ENCODE measurements at regions not wholly inside any gene's neighbourhood (a gene's known extent, or its start where the extent isn't known, plus 50 kb on each side); places are given as distances from the start of the nearest gene placed in this dataset.

GRCh38 chr4:152269448-152270191 is 266.3 kb downstream of the FBXW7 start:
- DNase-seq = no peak

DNA sequence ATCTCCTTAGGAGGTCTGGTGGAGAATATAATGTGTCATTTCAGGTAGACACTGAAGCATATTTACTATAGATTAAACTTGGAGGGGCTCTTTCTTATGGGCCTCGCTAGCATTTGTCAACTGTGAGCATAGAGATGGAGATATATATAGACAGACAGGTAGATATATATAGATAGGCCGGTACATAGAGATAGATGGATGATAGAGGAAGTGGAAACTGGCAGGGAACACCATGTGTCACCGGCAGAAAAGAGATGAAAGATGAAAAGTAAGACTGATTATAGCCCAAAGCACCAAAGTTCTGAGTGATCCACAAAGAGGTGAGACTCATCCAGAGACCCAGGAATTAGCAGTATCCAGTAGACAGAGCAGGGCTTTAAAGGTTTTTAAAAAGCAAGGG is 268.1 kb downstream of the FBXW7 start:
- DNase-seq = no peak

- no peak for DNase-seq
Observed at GRCh38 chr4:152266831-152267480, 268.9 kb downstream of the FBXW7 start.

DNA sequence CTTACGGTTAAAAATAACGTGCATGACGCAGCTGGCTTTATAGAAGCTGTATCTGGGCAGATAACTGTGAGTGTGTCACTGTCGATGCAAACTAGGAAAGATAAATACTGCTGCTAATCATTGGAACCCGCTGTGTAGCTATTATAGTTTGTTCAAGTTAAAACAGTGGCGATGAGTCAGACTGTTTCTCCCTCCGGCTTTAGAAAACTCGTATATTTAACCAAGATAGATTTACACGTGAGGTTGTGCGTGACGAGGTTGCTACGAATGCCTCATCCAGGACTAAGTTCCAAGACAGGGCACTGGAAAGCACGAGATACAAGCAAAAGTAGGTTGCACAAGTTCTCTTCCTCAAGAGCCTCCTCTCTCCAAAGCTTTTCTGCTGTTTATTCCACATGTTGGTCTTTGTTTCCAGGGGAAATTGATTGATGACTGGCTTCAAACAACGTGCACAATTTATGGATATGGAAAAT is 270.7 kb downstream of the FBXW7 start:
- DNase-seq = no peak

DNA sequence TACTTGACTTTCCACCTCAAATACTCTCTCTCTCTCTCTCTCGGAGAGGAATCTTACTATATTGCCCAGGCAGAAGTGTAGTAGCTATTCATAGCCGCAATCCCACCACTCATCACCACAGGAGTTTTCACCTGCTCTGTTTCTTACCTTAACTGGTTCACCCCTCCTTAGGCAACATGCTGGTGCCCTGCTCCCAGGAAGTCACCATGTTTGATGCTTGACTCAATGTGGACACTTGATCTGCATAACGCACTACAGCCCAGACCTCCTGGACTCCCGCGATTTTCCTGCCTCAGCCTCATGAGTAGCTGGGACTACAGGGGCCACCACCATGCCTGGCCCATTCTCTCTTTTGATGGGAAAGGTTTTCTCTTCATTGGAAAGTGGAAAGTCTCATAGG is 271.8 kb downstream of the FBXW7 start:
- no peak for DNase-seq

GRCh38 chr4:152259866-152260265 is 276.0 kb downstream of the FBXW7 start:
- no peak for DNase-seq

DNA sequence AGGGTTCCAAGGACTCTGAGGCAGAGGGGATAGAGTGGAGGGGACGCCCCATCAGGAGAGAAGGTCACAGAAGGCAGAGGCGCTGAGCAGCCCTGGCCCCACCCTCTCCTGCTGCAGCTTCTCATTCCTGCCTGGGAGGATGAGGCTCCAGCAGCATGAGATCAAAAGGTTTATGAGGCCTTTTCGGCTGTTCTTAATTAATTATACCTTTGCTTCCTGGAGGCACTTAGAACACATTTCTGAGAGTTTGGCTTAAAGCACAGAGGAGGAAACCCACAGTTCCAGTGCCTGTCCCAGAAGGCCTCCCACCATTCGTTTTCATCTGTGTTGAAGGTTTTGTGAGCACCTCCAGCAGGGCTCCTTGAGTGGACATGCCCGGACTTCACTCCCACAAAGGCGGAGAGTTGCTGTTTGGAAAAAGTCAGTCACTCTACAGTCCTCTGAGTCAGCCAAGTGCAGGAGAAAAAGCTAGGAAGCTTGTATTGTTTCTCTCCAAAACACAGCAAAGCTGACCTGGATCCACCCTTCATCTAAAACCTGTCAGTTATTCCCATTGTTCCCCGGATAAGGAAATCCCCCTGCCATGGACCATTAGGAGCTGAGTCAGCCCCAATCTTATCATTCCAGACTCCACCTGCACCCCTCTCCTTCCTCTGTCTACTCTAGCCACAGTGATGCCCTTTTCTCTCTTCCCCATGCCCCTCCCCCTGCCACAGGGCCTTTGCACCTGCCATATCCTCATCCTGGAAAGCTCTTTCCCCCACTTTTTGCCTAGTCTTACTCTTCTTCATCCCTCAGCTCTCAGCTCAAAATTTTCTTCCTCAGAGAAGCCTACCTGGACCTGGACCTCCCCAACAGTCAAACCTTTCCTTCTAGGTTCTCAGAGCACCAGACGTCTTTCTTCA is 276.8 kb downstream of the FBXW7 start:
- DNase-seq = no peak

- no peak for DNase-seq
Observed at GRCh38 chr4:152258391-152258790, 277.5 kb downstream of the FBXW7 start.

DNA sequence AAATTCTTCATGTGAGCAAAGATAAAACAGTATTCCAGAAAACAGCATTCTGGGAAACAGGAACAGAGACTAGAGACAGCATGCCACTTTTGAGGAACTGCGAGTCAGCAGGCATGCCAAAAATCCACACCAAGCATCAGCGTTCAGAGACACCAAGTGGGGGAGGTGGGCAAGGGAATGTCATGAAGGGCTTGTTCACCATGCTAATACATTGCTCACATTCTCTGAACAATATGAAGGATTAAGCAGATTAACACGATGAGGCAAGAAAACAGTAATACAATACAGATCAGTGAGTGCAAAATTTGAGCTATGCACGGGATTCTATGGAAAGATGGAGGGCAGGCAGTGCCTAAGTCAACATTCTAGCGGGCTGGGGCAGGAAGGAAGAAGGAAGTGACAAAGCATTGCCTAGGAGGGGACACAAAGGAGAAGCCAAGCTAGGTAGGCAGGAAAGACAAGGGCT is 278.3 kb downstream of the FBXW7 start:
- no peak for DNase-seq

- DNase-seq = no peak
Observed at GRCh38 chr4:152256996-152257395, 278.9 kb downstream of the FBXW7 start.

DNA sequence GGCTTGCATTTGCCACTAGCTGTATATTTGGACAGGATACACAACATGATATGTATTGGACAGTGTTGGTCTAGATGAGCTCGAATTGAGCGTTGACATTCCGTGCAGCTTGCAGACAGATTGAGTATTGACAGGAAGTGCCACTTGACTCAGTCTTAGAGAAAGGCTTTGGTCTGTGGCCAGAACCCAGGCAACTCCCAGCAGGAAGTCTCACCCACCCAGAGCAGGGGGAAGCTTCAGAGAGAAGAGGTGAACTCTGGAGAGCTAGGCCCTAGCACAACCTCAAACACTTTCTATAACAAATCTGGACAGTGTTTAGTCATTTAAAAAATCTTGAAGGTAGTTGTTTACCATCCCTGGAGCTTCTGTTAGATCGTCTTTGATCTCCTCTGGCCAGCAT is 280.5 kb downstream of the FBXW7 start:
- DNase-seq = peak; percentile 90

- DNase-seq = no peak
Observed at GRCh38 chr4:152248347-152248746, 287.5 kb downstream of the FBXW7 start.

DNA sequence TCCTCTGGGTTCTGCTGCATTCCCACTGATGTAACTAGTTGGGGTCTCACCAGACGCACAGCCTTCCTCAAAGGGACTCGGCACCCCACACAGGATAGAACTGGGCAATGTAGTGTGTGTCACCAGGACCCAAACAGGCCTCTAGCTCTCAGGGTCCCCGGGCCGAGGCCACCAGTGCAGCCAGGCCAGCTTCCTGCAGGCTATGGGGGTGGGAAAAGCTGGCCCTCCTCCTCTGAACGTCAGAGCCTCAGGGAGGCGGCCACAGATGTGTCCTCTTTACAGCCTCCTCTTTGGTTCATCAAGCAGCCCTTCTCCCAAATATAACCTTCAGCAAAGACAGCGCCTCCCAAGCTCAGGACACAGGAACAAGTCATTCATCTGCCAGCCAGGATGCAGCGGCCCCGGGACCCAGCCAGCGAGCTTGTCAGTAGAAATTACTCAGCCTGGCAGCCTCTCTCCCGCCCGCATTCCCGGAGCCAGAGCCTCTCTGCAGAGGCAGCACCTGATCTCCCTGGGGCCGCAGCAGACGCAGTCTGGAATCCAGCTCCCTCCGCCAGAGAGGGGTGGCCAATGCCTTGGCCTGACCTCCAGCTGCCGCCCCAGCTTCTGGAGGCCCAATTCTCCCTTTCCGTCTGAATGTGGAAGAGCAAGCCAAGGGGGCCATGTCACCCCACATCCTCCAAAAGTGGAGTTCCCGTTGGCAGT is 288.5 kb downstream of the FBXW7 start:
- no peak for DNase-seq

DNA sequence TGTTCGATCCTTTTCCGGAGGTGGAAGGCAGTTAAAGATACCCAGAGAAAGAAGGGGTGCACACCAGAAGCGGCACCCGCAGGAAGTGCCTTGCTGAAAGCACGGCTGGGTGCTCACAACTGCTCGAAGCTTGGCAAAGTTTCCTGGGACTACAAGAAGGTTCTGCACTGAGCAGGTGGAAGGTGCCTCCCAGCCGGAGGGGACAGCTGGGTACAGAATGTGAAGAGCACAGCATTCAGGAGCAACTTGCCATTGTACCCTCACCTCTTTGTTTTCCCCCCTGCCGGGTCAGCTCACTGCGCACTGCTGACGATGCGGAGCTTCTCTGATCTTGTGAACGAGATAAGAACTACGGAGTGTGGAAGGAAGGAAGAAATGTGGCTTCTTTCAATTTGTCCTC is 289.2 kb downstream of the FBXW7 start:
- DNase-seq = no peak

GRCh38 chr4:152245680-152246079 is 290.2 kb downstream of the FBXW7 start:
- no peak for DNase-seq

DNA sequence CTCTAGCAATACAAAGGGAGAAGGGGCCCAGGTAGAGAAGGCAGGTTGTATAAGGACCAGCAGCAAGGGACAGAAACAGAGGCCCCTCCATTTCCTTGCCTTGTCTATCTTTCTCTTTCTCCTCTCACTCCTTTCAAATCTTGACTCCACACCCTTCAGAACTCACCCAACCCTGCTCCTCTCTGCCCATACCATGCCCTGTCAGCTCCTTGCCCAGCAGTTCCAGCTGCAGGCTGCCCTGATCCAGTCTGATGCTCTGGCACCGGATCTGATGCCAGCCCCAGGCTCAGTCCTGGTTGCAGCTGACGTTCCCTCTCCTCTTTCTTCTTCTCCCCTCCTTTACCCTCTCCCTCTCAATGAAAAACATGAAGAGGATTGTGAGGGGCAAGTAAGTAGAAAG is 291.2 kb downstream of the FBXW7 start:
- no peak for DNase-seq

DNA sequence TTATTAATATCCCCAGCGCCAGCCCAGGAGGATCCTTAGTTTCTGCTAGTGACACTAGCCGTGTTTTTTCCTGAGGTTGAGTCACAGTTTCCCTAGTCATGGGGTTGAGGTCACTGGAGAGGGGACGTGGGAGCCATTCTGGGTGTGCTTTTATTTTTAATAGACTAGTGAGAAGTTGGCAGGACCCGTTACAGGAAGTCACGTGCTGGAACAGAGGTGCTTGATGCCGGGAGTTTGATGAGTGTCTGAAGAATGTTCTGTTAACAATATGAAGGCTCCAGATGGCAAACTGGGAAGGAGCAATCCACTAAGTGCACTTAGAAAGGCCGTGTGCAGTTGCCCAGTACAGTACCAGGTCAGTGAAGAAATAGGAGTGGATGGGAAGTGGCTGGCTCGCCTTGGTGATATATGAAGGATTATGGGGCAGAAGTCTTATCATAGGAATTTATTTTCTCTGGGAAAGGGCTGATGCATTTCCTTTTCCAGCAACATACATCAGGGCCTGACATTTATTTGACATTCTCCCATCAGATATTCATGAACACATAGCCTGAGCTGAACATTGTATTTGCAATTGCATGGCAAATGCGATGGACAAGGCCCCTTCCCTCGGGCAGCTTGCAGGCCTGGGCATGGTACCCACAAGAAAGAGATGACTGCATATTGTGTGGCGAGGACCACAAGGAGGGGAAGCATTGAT is 291.8 kb downstream of the FBXW7 start:
- no peak for DNase-seq

DNA sequence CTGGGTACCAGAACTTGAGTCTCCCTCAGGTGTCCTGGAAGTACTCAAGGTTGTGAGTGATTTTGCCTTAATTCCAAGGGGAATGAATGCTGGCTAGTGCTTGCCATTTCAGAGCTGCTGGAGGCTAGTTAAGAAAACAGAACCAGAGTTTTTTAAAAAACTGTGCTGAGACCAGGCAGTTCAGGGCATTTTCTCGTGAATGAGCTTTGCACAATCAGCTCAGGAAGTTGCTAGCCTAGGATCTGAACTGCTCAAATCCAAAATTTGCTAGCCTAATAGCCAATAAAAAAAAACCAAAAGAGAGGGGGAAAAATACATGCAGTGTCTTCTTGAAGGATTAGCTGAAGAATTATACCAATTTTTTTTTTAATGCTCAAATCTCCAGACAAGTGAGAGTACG is 292.7 kb downstream of the FBXW7 start:
- no peak for DNase-seq

GRCh38 chr4:152240232-152240631 is 295.7 kb downstream of the FBXW7 start:
- no peak for DNase-seq

GRCh38 chr4:152239216-152239615 is 296.7 kb downstream of the FBXW7 start:
- no peak for DNase-seq

GRCh38 chr4:152236519-152237056 is 299.3 kb downstream of the FBXW7 start:
- no peak for DNase-seq

GRCh38 chr4:152235718-152236117 is 300.2 kb downstream of the FBXW7 start:
- DNase-seq = no peak
